Duodenal mucosa (tissue), 2 donors: ENCODE measurements at regions not wholly inside any gene's neighbourhood (a gene's known extent, or its start where the extent isn't known, plus 50 kb on each side); places are given as distances from the start of the nearest gene placed in this dataset.
A peak's percentile ranks its signal among the peaks of the same experiment; 100 is the strongest.

Source experiments
- H3K27ac ChIP-seq: one replicate; pipeline ENCODE4 v1.7.0; 2013; ENCODE audit warnings: low read depth, low read length
- H3K27me3 ChIP-seq, 2 donors: one replicate each; pipeline ENCODE4 v1.7.0; 2013; ENCODE audit warnings: low read length in 2 of 2, control low read depth in 1 of 2; ENCODE audit not compliant: insufficient read depth in 2 of 2, control insufficient read depth in 1 of 2
- H3K36me3 ChIP-seq, 2 donors: one replicate each; pipeline ENCODE4 v1.7.0; 2013; ENCODE audit warnings: low read length in 2 of 2, control low read depth in 1 of 2; ENCODE audit not compliant: insufficient read depth in 2 of 2, control insufficient read depth in 1 of 2
- H3K4me1 ChIP-seq, 2 donors: one replicate each; pipeline ENCODE4 v1.7.0; 2013; ENCODE audit warnings: low read length in 2 of 2, control low read depth in 1 of 2; ENCODE audit not compliant: insufficient read depth in 2 of 2, control insufficient read depth in 1 of 2
- H3K4me3 ChIP-seq, 2 donors: one replicate each; pipeline ENCODE4 v1.7.0; 2013; ENCODE audit warnings: low read length in 2 of 2, low read depth in 1 of 2
- H3K9ac ChIP-seq, 2 donors: one replicate each; pipeline ENCODE4 v1.7.0; 2013; ENCODE audit warnings: low read length in 2 of 2, low read depth in 1 of 2
- H3K9me3 ChIP-seq, 2 donors: one replicate each; pipeline ENCODE4 v1.7.0; 2013; ENCODE audit warnings: low read length in 2 of 2, control low read depth in 1 of 2; ENCODE audit not compliant: control insufficient read depth in 1 of 2

GRCh38 chr5:115072266-115073064, 97.2 kb downstream of the TRIM36 start:
- Histone ChIP-seq H3K36me3 (no peaks in the 10 kb centered on the region), H3K27ac (no peak overlapping the region), H3K4me1 (no peaks in the 10 kb centered on the region), H3K4me3 (no peak overlapping the region), H3K27me3 (no peaks in the 10 kb centered on the region), H3K9ac (no peak overlapping the region), H3K9me3 (no peaks in the 10 kb centered on the region)

- Histone ChIP-seq H3K9me3 (no peaks in the 10 kb centered on the region), H3K4me1 (no peaks in the 10 kb centered on the region), H3K4me3 (no peak overlapping the region), H3K27ac (no peak overlapping the region), H3K36me3 (no peaks in the 10 kb centered on the region), H3K27me3 (no peaks in the 10 kb centered on the region), H3K9ac (no peak overlapping the region)
These were observed 99.0 kb downstream of the TRIM36 start for GRCh38 chr5:115070737-115071136.

- Histone ChIP-seq H3K9ac (no peak overlapping the region), H3K27ac (no peak overlapping the region), H3K4me3 (no peak overlapping the region)
These were observed 100.4 kb downstream of the TRIM36 start for GRCh38 chr5:115069087-115069968.

GRCh38 chr5:115068239-115069086, 101.2 kb downstream of the TRIM36 start:
- Histone ChIP-seq H3K9me3 (no peaks in the 10 kb centered on the region), H3K36me3 (no peaks in the 10 kb centered on the region), H3K27ac (no peak overlapping the region), H3K9ac (no peak overlapping the region), H3K4me1 (no peaks in the 10 kb centered on the region), H3K27me3 (no peaks in the 10 kb centered on the region), H3K4me3 (peak overlapping the region in 1 of 2 donors; percentile 26)

More at GRCh38 chr5:115069087-115069968, 100.4 kb downstream of the TRIM36 start:
- Histone ChIP-seq H3K27me3 (no peaks in the 10 kb centered on the region), H3K4me1 (no peaks in the 10 kb centered on the region), H3K9me3 (no peaks in the 10 kb centered on the region), H3K36me3 (no peaks in the 10 kb centered on the region)

- no peak overlapping the region for H3K9ac ChIP-seq
- no peak overlapping the region for H3K4me3 ChIP-seq
- no peaks in the 10 kb centered on the region for H3K4me1 ChIP-seq
- no peaks in the 10 kb centered on the region for H3K27me3 ChIP-seq
- H3K36me3 ChIP-seq = no peaks in the 10 kb centered on the region
- no peak overlapping the region for H3K27ac ChIP-seq
- H3K9me3 ChIP-seq = no peaks in the 10 kb centered on the region
These were observed 105.3 kb downstream of the TRIM36 start for GRCh38 chr5:115064380-115064779.

- Histone ChIP-seq H3K4me1 (no peaks in the 10 kb centered on the region), H3K9ac (no peak overlapping the region), H3K4me3 (no peak overlapping the region), H3K27me3 (no peaks in the 10 kb centered on the region), H3K36me3 (no peaks in the 10 kb centered on the region), H3K27ac (no peak overlapping the region), H3K9me3 (no peaks in the 10 kb centered on the region)
These were observed 115.2 kb downstream of the TRIM36 start for GRCh38 chr5:115054387-115054951.

- Histone ChIP-seq H3K36me3 (no peaks in the 10 kb centered on the region), H3K27me3 (no peaks in the 10 kb centered on the region), H3K27ac (no peak overlapping the region), H3K9ac (no peak overlapping the region), H3K9me3 (no peaks in the 10 kb centered on the region), H3K4me1 (no peaks in the 10 kb centered on the region), H3K4me3 (no peak overlapping the region)
These were observed 116.8 kb downstream of the TRIM36 start for GRCh38 chr5:115052948-115053347.

- Histone ChIP-seq H3K27ac (no peak overlapping the region), H3K9ac (no peak overlapping the region)
These were observed 118.8 kb downstream of the TRIM36 start for GRCh38 chr5:115050866-115051265.

GRCh38 chr5:115033861-115034260, 135.8 kb downstream of the TRIM36 start:
- no peaks in the 10 kb centered on the region for H3K36me3 ChIP-seq
- H3K4me3 ChIP-seq = no peak overlapping the region
- no peak overlapping the region for H3K27ac ChIP-seq
- H3K4me1 ChIP-seq = no peaks in the 10 kb centered on the region
- no peaks in the 10 kb centered on the region for H3K27me3 ChIP-seq
- H3K9ac ChIP-seq = no peak overlapping the region
- peaks cover 2 to 19% of the 10 kb centered on the region in 2 donors for H3K9me3 ChIP-seq

More at GRCh38 chr5:115050866-115051265, 118.8 kb downstream of the TRIM36 start:
- H3K36me3 ChIP-seq = no peaks in the 10 kb centered on the region
- no peak overlapping the region for H3K4me3 ChIP-seq
- H3K9me3 ChIP-seq = no peaks in the 10 kb centered on the region
- H3K4me1 ChIP-seq = no peaks in the 10 kb centered on the region
- no peaks in the 10 kb centered on the region for H3K27me3 ChIP-seq
